HCT116 (cell line): ENCODE measurements at regions not wholly inside any gene's neighbourhood (a gene's known extent, or its start where the extent isn't known, plus 50 kb on each side); places are given as distances from the start of the nearest gene placed in this dataset.

ENCODE experiments used
- ATAC-seq: fragments of 200-7000 bp; cut with Tn5 transposase; 2 replicates; pipeline ENCODE4 v1.9.1; 2020; ENCODE audit warnings: mild to moderate bottlenecking, moderate library complexity
- BruUV-seq: library from RNA; stranded (reverse); fragments of 400-500 nt; replicated peaks from 2 replicates; lab custom pipeline; 2021; lab: Mats Ljungman, UMichigan
- CTCF ChIA-PET: fragments of 300-600 bp; sonication (Branson Sonifier 250); formaldehyde crosslinking; loops from one replicate; lab custom pipeline; 2021; ENCODE audit warnings: antibody characterized with exemption; lab: Charles Lee
- POLR2A ChIA-PET: fragments of 300-600, 350-600 bp; sonication (Branson Sonifier 250); formaldehyde crosslinking; loops from one replicate; lab custom pipeline; 2021; ENCODE audit warnings: antibody characterized with exemption; lab: Charles Lee
- RAD21 ChIA-PET, 2 experiments: fragments of 300-600 bp; sonication (Branson Sonifier 250); formaldehyde crosslinking; loops; one replicate each; lab custom pipeline; 2023; ENCODE audit warnings: low total read pairs in 2 of 2; ENCODE audit not compliant: uncharacterized antibody in 2 of 2, unreplicated experiment in 2 of 2, low non-redundant PET in 1 of 2; lab: Charles Lee
- DNase-seq: peaks from one replicate; pipeline ENCODE4 v3.0.0-alpha.2; 2010; ENCODE audit warnings: low read depth, low spot score
- H2AFZ ChIP-seq: fragments of 200-600 bp; shearing (Covaris generic), sonication (generic); 2 replicates; pipeline ENCODE4 v1.6.1; 2017; ENCODE audit warnings: low read depth, mixed run types, mixed read lengths, antibody characterized with exemption, low read length; ENCODE audit not compliant: poor library complexity, severe bottlenecking
- H3K27ac ChIP-seq: 2 replicates; pipeline ENCODE4 v1.5.1; 2012; ENCODE audit warnings: low read depth, low read length
- H3K27me3 ChIP-seq: fragments of 200-600 bp; sonication (generic); 2 replicates; pipeline ENCODE4 v1.6.1; 2016; ENCODE audit warnings: mixed run types, low read length, mixed read lengths; ENCODE audit not compliant: insufficient read depth
- H3K36me3 ChIP-seq, 2 experiments: fragments of 200-500 bp in 1 of 2; fragments of 200-600 bp in 1 of 2; sonication (Bioruptor generic) in 1 of 2; sonication (generic) in 1 of 2; 2 replicates each; pipeline versions ENCODE4 v1.5.1 to v1.6.1; 2014 to 2016; ENCODE audit warnings: low read length in 2 of 2, inconsistent platforms in 1 of 2, mixed read lengths in 1 of 2, mixed run types in 1 of 2; ENCODE audit not compliant: insufficient read depth in 2 of 2, control insufficient read depth in 1 of 2
- H3K4me1 ChIP-seq, 2 experiments: fragments of 200-600 bp in 1 of 2; sonication (generic) in 1 of 2; 2 replicates each; pipeline versions ENCODE4 v1.5.1 to v1.6.1; 2012 to 2017; ENCODE audit warnings: low read length in 2 of 2, inconsistent platforms in 1 of 2, mild to moderate bottlenecking in 1 of 2, mixed read lengths in 1 of 2, mixed run types in 1 of 2, moderate library complexity in 1 of 2; ENCODE audit not compliant: insufficient read depth in 2 of 2, control insufficient read depth in 1 of 2
- H3K4me2 ChIP-seq: fragments of 200-600 bp; sonication (generic); 2 replicates; pipeline ENCODE4 v1.6.1; 2017; ENCODE audit warnings: mixed run types, low read length, mixed read lengths
- H3K4me3 ChIP-seq, 2 experiments: fragments of 200-600 bp in 1 of 2; sonication (generic) in 1 of 2; replicated peaks in 1 of 2; 2 replicates each; pipeline ENCODE4 v1.5.1; 2011 to 2016; ENCODE audit warnings: low read length in 2 of 2, control low read depth in 1 of 2, low read depth in 1 of 2, mild to moderate bottlenecking in 1 of 2, mixed read lengths in 1 of 2, mixed run types in 1 of 2
- H3K79me2 ChIP-seq: fragments of 200-600 bp; sonication (generic); 2 replicates; pipeline ENCODE4 v1.6.1; 2017; ENCODE audit warnings: mild to moderate bottlenecking, mixed run types, low read length, moderate library complexity, mixed read lengths; ENCODE audit not compliant: insufficient read depth
- H3K9ac ChIP-seq: fragments of 200-600 bp; sonication (generic); 2 replicates; pipeline ENCODE4 v1.6.1; 2016; ENCODE audit warnings: low read length, mixed read lengths
- H3K9me2 ChIP-seq: fragments of 200-600 bp; sonication (generic), shearing (Covaris generic); 2 replicates; pipeline ENCODE4 v1.6.1; 2017; ENCODE audit warnings: mixed run types, mild to moderate bottlenecking, moderate library complexity; ENCODE audit not compliant: insufficient read depth
- H3K9me3 ChIP-seq, 2 experiments: fragments of 200-500 bp in 1 of 2; fragments of 200-600 bp in 1 of 2; sonication (Bioruptor generic) in 1 of 2; sonication (generic) in 1 of 2; 2 replicates each; pipeline ENCODE4 v1.6.1; 2014 to 2017; ENCODE audit warnings: low read length in 2 of 2, mixed read lengths in 2 of 2, inconsistent platforms in 1 of 2, low read depth in 1 of 2, mild to moderate bottlenecking in 1 of 2, mixed run types in 1 of 2, moderate library complexity in 1 of 2; ENCODE audit not compliant: control insufficient read depth in 1 of 2, insufficient read depth in 1 of 2
- H4K20me1 ChIP-seq: fragments of 200-600 bp; sonication (generic), shearing (Covaris generic); 2 replicates; pipeline ENCODE4 v1.6.1; 2017; ENCODE audit warnings: mixed run types, mild to moderate bottlenecking, moderate library complexity; ENCODE audit not compliant: insufficient read depth
- ATF3 ChIP-seq: IDR thresholded peaks from 2 replicates; pipeline ENCODE4 v1.6.1; 2012
- CBX3 ChIP-seq: IDR thresholded peaks from 2 replicates; pipeline ENCODE4 v1.6.1; 2012; ENCODE audit warnings: low read depth
- CEBPB ChIP-seq: IDR thresholded peaks from 2 replicates; pipeline ENCODE4 v1.6.1; 2012; ENCODE audit warnings: low read depth
- CTCF ChIP-seq, 3 experiments: fragments of 200-600 bp in 1 of 3; sonication (generic) in 1 of 3; IDR thresholded peaks in 2 of 3; conservative IDR thresholded peaks in 1 of 3; 2 replicates each; pipeline ENCODE4 v1.5.1; 2012 to 2017; ENCODE audit warnings: low read depth in 2 of 3, low read length in 2 of 3, antibody characterized with exemption in 1 of 3, borderline replicate concordance in 1 of 3, control low read depth in 1 of 3, mild to moderate bottlenecking in 1 of 3, mixed read lengths in 1 of 3, mixed run types in 1 of 3, moderate library complexity in 1 of 3; ENCODE audit not compliant: insufficient read depth in 1 of 3
- EZH2 ChIP-seq: fragments of 200-600 bp; sonication (generic); IDR thresholded peaks from 2 replicates; pipeline ENCODE4 v1.6.1; 2017; ENCODE audit warnings: antibody characterized with exemption, mixed run types
- JUND ChIP-seq: IDR thresholded peaks from 2 replicates; pipeline ENCODE4 v1.6.1; 2012
- MAX ChIP-seq: IDR thresholded peaks from 2 replicates; pipeline ENCODE4 v1.6.1; 2012
- SIN3A ChIP-seq: IDR thresholded peaks from 2 replicates; pipeline ENCODE4 v1.6.1; 2012; ENCODE audit warnings: low read depth
- SP1 ChIP-seq: IDR thresholded peaks from 2 replicates; pipeline ENCODE4 v1.6.1; 2012; ENCODE audit warnings: low read depth
- TCF7L2 ChIP-seq: IDR thresholded peaks from 2 replicates; pipeline ENCODE4 v1.7.0; 2011; ENCODE audit warnings: borderline replicate concordance, inconsistent platforms; ENCODE audit not compliant: insufficient read depth, insufficient read length; ENCODE audit errors: extremely low read depth
- YY1 ChIP-seq: IDR thresholded peaks from 2 replicates; pipeline ENCODE4 v1.6.1; 2011; ENCODE audit warnings: low read length, low read depth, moderate library complexity, mild to moderate bottlenecking; ENCODE audit not compliant: insufficient replicate concordance; ENCODE audit errors: extremely low read depth
- ZBTB33 ChIP-seq: IDR thresholded peaks from 2 replicates; pipeline ENCODE4 v1.6.1; 2011; ENCODE audit warnings: mild to moderate bottlenecking, low read length, moderate library complexity; ENCODE audit not compliant: insufficient replicate concordance; ENCODE audit errors: extremely low read depth
- ZFX ChIP-seq: fragments of 450-650 bp; IDR thresholded peaks from 2 replicates; pipeline ENCODE4 v1.6.1; 2017
- ZNF274 ChIP-seq: fragments of 200-500 bp; sonication (Bioruptor generic); IDR thresholded peaks from 2 replicates; pipeline ENCODE4 v1.6.1; 2014; ENCODE audit warnings: mild to moderate bottlenecking, low read depth, low read length, inconsistent platforms
- intact Hi-C: fragments of 100-400 bp; cut with micrococcal nuclease; formaldehyde crosslinking; loops from 2 replicates; pipeline ENCODE4 v1.10.0; 2022

GRCh38 chr3:1832395-1832794, 266.3 kb upstream of the CNTN4 start:
- no peaks in the 10 kb centered on the region for H3K9me2 ChIP-seq
- no peak for TF ChIP-seq ZNF274
- no peak for TF ChIP-seq EZH2
- no peak for TF ChIP-seq JUND
- TF ChIP-seq TCF7L2, result no peak
- no peak for TF ChIP-seq CTCF (IDR thresholded peaks at IDR 0.05 in 2 of 3, conservative IDR thresholded peaks at IDR 0.05 in 1 of 3; ENCODE audit: borderline replicate concordance in 1 of 3, insufficient read depth in 1 of 3, low read depth in 2 of 3, low read length in 2 of 3)
- no peak for TF ChIP-seq YY1
- no peak for TF ChIP-seq MAX
- no peak for TF ChIP-seq CBX3
- no peak for TF ChIP-seq ZFX
- no peak for TF ChIP-seq SIN3A
- no peak for TF ChIP-seq ATF3
- no peak for TF ChIP-seq CEBPB
- TF ChIP-seq SP1, result no peak
- no peak for TF ChIP-seq ZBTB33
- TF ChIP-seq, all 23 proteins: peak for 0
- Histone ChIP-seq H3K36me3 (no peaks in the 10 kb centered on the region), H3K27me3 (no peaks in the 10 kb centered on the region), H3K79me2 (no peaks in the 10 kb centered on the region), H4K20me1 (no peaks in the 10 kb centered on the region), H3K27ac (no peak overlapping the region), H3K4me1 (no peaks in the 10 kb centered on the region), H3K9ac (no peak overlapping the region), H3K4me3 (no peak overlapping the region), H3K9me3 (peaks cover 11 to 29% of the 10 kb centered on the region in 2 experiments; a peak in 2 of 4 replicates), H3K4me2 (no peak overlapping the region), H2AFZ (no peak overlapping the region)
- ChIA-PET POLR2A (no interaction called here), CTCF (no interaction called here), RAD21 (no interaction called here)
- intact Hi-C loops, result no loop called here
- no peak for ATAC-seq
- DNase-seq, result no peak
- BruUV-seq, result no TSS peak
